MCF 10A (cell line): ENCODE measurements at regions not wholly inside any gene's neighbourhood (a gene's known extent, or its start where the extent isn't known, plus 50 kb on each side); places are given as distances from the start of the nearest gene placed in this dataset.

Source experiments
- BruUV-seq: library from RNA; stranded (reverse); fragments of 400-500 nt; replicated peaks from 2 replicates; lab custom pipeline; 2021; lab: Mats Ljungman, UMichigan
- CTCF ChIA-PET: fragments of 300-600 bp; sonication (Branson Sonifier 250); formaldehyde crosslinking; extraction: SDS; loops from one replicate; lab custom pipeline; 2021; ENCODE audit warnings: antibody characterized with exemption, inconsistent platforms; lab: Yijun Ruan, JAX
- POLR2A ChIA-PET: fragments of 300-600, 350-650 bp; sonication (Branson Sonifier 250); formaldehyde crosslinking; extraction: SDS; loops from one replicate; lab custom pipeline; 2020; ENCODE audit warnings: antibody characterized with exemption, inconsistent platforms; lab: Yijun Ruan, JAX
- DNase-seq: peaks from one replicate; pipeline ENCODE4 v3.0.0-alpha.2; 2018; ENCODE audit not compliant: unreplicated experiment
- H3K27ac Mint-ChIP-seq: one replicate; pipeline ENCODE4 v1.8.0; 2022; ENCODE audit warnings: mild to moderate bottlenecking, low read depth, mixed read lengths; ENCODE audit not compliant: unreplicated experiment
- H3K27me3 Mint-ChIP-seq: one replicate; pipeline ENCODE4 v1.8.0; 2022; ENCODE audit warnings: mixed read lengths; ENCODE audit not compliant: insufficient read depth, unreplicated experiment
- H3K36me3 Mint-ChIP-seq: one replicate; pipeline ENCODE4 v1.8.0; 2022; ENCODE audit warnings: mild to moderate bottlenecking, moderate library complexity, mixed read lengths; ENCODE audit not compliant: insufficient read depth, unreplicated experiment
- H3K4me1 Mint-ChIP-seq: one replicate; pipeline ENCODE4 v1.8.0; 2022; ENCODE audit warnings: mixed read lengths; ENCODE audit not compliant: insufficient read depth, unreplicated experiment
- H3K4me3 Mint-ChIP-seq: one replicate; pipeline ENCODE4 v1.8.0; 2022; ENCODE audit warnings: mild to moderate bottlenecking, moderate library complexity, mixed read lengths; ENCODE audit not compliant: unreplicated experiment
- H3K9me3 Mint-ChIP-seq: one replicate; pipeline ENCODE4 v1.8.0; 2022; ENCODE audit warnings: mixed read lengths; ENCODE audit not compliant: unreplicated experiment
- intact Hi-C: fragments of 100-400 bp; cut with micrococcal nuclease; formaldehyde crosslinking; loops from 2 replicates; pipeline ENCODE4 v1.14.1; 2022
- TF ChIP-seq, protein P1 (sequence below): fragments of 200-600 bp; IDR thresholded peaks from one replicate; pipeline ENCODE4 v1.8.0; 2022; ENCODE audit warnings: antibody characterized with exemption, mild to moderate bottlenecking; ENCODE audit not compliant: unreplicated experiment

DNA sequence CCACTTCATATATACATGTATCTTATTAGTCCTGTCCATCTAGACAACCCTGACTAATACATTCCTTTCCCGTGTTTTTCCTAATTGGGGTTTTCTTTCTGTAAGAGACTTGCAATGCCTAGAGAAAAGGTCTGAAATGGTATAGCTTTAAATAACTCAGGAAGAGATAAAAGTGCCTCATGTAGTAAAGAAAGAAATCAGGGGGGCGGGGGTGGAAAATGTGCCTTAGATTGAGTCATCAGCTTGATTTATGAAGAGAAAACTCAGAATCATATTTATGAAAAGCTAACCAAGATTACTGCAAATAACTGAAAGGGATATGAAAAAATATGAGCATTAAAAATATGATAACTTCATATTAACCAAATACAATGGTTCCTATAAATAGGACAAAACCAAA, 345.8 kb upstream of the CHRM3 start:
- intact Hi-C loops = no loop called here
- Mint-ChIP-seq H3K36me3 (no peaks in the 10 kb centered on the region), H3K9me3 (no peaks in the 10 kb centered on the region), H3K4me3 (no peak overlapping the region), H3K27me3 (no peaks in the 10 kb centered on the region), H3K4me1 (peaks cover 4% of the 10 kb centered on the region), H3K27ac (no peak overlapping the region)
- POLR2A ChIA-PET = interaction anchor here (0.6 kb wide), 1 partner anchor 81 kb away, joined by 6 read pairs; no protein-coding TSS in a partner anchor
- CTCF ChIA-PET = interaction anchor here (0.6 kb wide), 2 partner anchors 23 to 145 kb away, joined by 3 to 4 read pairs; no protein-coding TSS in a partner anchor
- BruUV-seq = no TSS peak
- TF ChIP-seq, protein P1, sequence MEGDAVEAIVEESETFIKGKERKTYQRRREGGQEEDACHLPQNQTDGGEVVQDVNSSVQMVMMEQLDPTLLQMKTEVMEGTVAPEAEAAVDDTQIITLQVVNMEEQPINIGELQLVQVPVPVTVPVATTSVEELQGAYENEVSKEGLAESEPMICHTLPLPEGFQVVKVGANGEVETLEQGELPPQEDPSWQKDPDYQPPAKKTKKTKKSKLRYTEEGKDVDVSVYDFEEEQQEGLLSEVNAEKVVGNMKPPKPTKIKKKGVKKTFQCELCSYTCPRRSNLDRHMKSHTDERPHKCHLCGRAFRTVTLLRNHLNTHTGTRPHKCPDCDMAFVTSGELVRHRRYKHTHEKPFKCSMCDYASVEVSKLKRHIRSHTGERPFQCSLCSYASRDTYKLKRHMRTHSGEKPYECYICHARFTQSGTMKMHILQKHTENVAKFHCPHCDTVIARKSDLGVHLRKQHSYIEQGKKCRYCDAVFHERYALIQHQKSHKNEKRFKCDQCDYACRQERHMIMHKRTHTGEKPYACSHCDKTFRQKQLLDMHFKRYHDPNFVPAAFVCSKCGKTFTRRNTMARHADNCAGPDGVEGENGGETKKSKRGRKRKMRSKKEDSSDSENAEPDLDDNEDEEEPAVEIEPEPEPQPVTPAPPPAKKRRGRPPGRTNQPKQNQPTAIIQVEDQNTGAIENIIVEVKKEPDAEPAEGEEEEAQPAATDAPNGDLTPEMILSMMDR = no peak
- DNase-seq = no peak

DNA sequence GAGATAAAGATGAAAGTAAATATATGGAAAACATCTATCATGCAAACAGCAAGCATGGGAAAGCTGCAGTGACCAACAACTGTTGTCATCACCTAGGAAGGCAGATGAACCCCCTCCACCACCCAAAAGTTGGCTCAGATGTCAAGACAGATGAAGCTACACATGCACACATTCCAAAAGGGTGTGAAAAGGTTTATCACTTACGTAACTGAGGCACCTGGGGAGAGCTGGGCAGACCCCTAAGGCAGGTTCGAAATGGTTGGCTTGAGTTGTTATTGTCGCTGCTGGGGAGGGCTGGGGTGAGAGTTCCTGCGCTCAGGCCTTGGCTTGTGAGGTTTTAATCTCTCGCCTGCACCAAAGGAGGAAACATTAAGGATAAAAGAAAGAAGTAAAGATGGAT, 355.1 kb upstream of the CHRM3 start:
- BruUV-seq = no TSS peak
- Mint-ChIP-seq H3K27me3 (no peaks in the 10 kb centered on the region), H3K4me1 (no peaks in the 10 kb centered on the region), H3K27ac (no peak overlapping the region), H3K4me3 (no peak overlapping the region), H3K36me3 (no peaks in the 10 kb centered on the region), H3K9me3 (peaks cover 24% of the 10 kb centered on the region)
- DNase-seq = no peak
- TF ChIP-seq, protein P1 = no peak
- intact Hi-C loops = no loop called here
- ChIA-PET CTCF (no interaction called here), POLR2A (interaction anchor here (0.7 to 1.0 kb wide), 2 partner anchors 116 to 183 kb away, joined by 3 to 4 read pairs; no protein-coding TSS in a partner anchor)

DNA sequence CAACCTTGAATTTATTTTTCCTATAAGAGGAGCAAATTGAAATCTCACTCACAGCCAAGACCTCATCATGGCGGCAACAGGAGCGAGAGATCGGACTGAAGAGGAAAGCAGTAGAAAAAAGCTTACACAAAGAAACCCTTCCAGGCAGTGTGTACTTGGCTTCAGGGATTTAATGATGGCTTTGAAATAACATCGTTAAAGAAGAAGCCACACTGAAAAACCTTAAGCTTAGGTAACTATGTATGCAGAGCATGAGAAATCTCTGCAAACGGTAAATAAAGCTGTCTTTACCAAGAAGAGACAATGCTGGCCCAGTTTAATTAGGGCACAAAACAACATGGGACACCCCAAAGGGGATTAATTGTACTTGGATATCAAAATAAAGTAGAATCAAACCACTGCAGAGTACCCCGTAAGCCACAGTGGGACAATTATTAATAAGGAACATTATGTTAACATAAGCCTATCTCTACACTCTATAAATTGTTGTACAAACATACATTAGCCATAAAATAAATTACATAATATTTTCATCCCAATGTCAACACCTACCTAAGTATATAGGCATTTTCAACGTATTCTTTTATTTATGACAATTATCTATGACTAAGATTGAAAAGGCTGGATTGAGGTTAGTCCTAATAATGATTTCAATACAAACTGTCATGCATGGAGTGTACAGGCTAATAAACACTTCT, 360.2 kb upstream of the CHRM3 start:
- H3K27me3 Mint-ChIP-seq = no peaks in the 10 kb centered on the region

DNA sequence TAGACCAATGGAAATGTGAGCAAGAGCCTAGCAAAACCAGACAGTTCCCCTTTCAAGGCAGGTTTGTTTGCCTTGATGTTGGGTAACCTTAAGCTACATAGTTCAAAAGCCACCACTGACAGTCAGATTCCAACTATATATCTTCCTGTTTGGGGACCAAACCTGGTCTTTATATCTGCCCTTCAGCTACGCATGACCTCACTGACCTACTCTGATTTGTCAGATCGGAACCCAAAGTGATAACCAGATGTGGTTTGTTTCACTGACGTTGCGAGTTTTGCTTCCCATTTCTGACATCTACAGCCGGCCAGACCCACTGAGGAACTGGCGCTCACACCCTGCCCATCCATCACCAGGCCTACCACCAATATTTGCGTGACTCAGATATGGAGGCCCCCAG, 361.1 kb upstream of the CHRM3 start:
- Mint-ChIP-seq H3K36me3 (no peaks in the 10 kb centered on the region), H3K27me3 (no peaks in the 10 kb centered on the region), H3K9me3 (no peaks in the 10 kb centered on the region), H3K4me1 (no peaks in the 10 kb centered on the region), H3K27ac (no peak overlapping the region), H3K4me3 (no peak overlapping the region)
- intact Hi-C loops = no loop called here
- TF ChIP-seq, protein P1 = no peak
- ChIA-PET CTCF (interaction anchor here (0.6 to 1.8 kb wide), 3 partner anchors 17 to 115 kb away, joined by 3 read pairs; no protein-coding TSS in a partner anchor), POLR2A (no interaction called here)
- DNase-seq = no peak
- BruUV-seq = no TSS peak

More for the DNA sequence above, 360.2 kb upstream of the CHRM3 start:
- Mint-ChIP-seq H3K4me1 (no peaks in the 10 kb centered on the region), H3K4me3 (no peak overlapping the region), H3K9me3 (peaks cover 5% of the 10 kb centered on the region), H3K27ac (no peak overlapping the region), H3K36me3 (no peaks in the 10 kb centered on the region)
- TF ChIP-seq, protein P1 = no peak
- no TSS peak for BruUV-seq
- DNase-seq = no peak
- intact Hi-C loops = no loop called here
- ChIA-PET POLR2A (no interaction called here), CTCF (interaction anchor here (0.6 to 0.9 kb wide), 2 partner anchors 18 to 129 kb away, joined by 3 read pairs; no protein-coding TSS in a partner anchor)
